Stimulated activated CD4-positive, alpha-beta T cell treated with anti-CD3 and anti-CD28 coated beads, TNF-alpha, amount 100 ng/mL, for 4 hours (primary cell): ENCODE measurements at regions not wholly inside any gene's neighbourhood (a gene's known extent, or its start where the extent isn't known, plus 50 kb on each side); places are given as distances from the start of the nearest gene placed in this dataset.

Source experiments
- DNase-seq, 3 experiments: peaks; one replicate each; pipeline ENCODE4 v3.0.0-alpha.2; 2020; ENCODE audit warnings: low read depth in 3 of 3

DNA sequence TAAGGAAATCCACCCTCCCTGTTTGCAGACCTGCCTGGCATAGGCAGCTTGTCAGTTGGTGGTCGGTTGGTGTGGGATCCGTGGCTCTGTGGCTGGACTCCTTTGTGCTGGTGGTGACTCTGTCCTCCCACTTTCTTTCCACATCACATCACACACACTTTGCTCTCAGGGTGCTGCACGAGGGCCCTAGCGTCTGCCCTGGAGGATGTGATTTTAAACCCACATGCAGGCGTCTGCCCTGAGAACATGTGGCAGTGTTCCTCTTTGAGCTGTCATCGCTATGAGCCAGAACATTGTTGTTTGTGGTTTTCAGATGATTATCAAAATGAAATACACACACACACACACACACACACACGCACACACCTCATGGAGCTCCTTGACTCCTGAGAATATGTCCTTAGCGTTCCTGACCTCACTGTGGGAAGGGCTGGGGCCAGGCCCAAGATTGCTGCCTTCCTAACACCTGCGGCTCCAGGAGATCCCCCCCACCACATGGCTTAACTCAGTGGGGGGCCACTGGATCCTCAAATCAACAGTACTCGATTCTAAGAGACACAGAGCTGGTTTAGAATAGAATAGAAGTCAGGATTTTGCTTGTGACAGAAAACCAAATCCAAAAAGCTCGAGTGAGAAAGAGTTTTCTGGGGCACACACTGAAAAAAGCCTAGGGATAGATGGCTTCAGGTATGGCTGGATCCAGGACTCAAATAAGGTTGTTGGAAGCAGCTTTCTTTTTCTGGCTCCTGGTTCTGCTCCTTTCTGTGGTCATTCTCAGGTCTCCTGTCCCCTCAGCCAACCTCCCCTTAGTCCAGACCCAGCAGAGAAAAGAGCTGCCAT, 54.8 kb downstream of the RTP5 start:
- no peak for DNase-seq

DNA sequence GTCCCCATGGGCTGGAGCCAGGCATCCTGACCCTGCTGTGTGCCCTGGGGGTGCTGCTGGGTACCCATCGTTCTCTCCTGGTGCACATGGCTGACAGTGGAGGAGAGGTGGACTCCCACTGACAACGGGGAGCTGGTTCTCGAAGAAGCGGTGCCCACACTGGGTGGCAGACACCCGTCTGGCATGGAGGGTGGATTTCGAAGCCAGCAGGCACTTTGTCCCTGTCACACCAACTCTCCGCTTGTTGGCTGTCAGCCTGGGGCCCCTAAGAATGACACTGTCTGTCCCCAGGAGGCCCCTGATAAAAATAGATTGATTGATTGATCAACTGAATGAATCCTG, 55.4 kb downstream of the RTP5 start:
- no peak for DNase-seq

DNA sequence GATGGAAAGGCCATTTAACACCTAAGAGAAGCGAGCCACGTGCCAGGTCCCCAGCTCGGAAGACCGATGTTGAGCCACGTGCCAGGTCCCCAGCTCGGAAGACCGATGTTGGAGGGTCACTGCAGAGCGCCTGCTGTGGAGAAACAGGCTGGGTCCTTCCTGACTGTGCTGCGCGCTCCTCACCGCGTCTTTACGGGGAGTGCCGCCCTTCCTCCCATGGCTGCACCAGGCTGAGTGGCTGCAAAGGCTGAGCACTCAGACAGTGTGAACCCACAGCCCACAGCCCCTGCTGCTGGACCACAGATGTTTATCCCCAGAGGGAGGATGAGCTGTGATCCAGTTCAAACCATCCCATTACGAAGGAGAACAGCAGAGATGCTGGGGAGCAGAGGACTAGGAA, 55.7 kb downstream of the RTP5 start:
- DNase-seq: no peak

DNA sequence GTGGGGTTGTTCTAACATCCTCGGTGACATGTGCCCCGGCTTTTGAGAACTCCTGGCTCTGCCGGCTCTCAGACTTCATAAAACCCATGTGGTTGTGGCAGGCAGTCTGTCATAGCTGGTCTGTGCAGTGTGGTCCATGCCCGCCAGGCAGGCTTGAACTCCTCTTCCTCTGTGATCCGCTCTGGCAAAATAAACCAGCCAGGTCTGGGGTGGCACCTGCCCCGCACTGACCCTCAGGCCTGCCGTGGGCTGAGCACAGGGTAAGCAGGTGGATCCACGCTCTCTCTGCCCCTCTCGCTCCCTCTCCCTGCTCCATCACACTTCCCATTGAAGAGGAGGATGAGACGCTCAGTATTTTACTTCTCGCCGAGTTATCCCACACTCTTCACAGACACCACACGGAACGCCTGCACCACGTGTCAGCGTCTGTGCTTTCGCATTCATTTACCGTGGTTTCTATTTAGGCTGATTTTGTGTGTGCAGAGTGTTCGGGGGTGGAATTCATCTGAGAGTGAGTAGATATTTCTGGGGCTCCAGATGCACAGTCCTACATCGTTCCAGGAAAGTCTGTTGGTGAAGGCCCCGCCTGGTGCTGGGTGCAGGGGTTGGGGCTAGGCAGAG, 56.4 kb downstream of the RTP5 start:
- DNase-seq: no peak

DNA sequence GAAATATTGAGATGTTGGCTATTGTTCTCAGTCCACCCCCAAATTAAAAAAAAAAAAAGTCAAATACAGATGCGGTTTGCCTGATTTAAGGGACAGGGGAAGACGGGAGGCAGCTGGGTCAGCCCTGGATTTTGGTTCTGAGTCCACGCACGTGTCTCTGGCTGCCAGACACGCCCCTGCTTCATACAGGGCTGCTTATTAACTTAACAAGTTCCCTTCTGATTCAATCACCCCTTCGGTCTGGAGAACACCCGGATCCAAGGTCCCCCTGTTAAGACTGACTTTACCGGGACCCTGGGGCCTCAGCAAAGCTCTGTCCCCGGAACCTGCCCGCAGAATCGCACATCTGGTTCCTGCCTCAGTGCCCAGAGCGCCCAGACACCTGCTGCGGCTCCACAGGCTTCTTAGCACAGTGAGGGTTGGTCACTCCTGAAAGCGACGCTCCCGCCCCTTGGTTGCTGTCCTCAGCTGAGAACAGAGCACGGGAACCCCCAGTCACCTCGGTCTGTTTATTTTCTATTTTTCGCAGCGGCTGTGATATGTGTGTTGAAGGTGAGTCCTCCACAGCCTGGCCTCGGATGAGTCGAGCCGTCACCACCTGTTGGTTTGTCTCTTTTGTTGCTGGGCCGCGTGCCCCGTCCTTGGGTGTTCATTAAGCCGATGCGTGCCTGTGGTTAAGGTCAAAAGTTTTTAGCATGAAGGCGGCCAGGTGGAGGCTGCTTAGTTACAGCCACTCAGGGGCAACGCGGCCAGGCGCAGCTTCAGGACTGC, 57.2 kb downstream of the RTP5 start:
- DNase-seq: no peak

DNA sequence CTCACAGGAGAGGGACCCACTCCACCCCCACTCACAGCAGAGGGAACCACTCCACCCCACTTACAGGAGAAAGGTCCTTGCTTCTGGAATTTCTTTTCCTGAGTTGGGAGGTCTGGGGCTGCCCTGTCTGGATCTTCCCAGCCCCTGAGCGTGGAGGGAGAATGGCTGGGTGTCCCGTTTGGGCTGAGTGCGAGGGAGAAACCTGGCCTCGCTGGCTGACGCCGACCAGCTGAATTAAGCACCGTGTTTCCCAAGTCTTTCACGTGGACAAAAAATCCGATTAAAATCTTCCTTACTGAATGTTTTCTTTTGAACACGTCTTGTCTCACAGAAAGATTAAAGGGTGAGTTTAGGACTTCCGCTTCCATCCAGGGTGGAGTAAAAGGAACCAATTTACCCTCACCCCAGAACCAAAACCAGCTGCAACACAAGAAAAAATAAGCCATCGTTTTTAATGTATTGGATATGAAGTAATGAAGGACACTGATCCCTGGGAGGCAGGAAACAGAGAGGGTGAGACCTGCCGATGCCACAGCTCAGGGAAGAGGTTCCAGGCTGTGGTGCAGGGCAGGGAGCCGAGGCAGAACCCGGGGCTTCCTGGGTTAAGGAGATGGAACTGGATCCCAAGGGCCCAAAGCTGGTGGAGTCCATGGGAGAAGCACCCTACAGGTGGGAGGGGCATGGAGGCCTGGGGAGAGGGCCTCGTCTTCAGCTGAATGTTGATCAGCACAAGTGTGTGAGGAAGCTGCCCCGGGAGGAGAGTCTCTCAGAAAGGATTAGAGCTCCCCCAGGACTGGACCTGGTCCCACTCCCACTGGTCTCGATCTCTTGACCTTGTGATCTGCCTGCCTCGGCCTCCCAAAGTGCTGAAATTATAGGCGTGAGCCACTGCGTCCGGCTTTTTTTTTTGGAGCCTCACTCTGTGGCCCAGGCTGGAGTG, 60.3 kb downstream of the RTP5 start:
- DNase-seq: no peak

DNA sequence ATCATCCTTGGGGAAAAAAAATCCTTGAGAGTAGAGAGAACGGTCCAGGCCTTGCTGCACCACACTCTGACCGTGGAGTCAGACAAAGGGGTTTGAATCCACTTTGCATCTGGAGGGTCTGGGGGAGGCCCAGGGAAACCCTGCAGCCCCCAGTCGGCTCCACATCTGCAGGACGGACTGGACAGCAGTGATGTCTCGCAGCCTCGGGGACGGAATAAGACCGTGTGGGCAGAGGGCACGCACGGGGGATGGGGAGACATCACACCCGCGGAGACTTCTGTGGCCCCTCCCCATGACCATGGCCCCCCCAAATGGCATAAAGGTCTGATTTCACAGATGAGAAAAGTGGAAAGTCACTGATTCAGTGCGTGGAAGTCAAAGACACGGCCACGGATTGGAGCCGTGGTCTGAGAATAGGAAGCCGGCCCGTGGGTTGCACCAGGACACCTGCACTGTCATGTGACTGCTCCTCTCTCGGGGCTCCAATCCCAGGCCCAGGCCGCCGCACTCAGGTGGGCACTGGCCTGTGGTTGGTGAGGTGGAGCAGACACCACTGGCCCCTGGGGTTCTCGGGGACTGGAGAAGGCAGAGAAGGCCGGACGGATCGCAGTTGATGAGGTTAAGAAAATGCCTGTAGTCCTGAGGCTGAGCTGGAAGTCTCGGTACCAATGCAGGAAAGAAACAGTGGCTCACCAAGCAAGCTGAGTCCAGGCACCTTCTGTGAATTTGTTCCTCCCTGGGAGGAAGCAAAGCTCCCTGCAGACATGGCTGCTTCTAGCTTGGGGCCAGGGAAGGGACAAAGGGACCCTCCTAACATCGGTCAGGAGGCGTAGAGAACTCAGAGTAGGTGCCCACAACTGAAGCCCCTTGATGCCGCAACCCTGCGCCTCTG, 61.8 kb downstream of the RTP5 start:
- DNase-seq: no peak

DNA sequence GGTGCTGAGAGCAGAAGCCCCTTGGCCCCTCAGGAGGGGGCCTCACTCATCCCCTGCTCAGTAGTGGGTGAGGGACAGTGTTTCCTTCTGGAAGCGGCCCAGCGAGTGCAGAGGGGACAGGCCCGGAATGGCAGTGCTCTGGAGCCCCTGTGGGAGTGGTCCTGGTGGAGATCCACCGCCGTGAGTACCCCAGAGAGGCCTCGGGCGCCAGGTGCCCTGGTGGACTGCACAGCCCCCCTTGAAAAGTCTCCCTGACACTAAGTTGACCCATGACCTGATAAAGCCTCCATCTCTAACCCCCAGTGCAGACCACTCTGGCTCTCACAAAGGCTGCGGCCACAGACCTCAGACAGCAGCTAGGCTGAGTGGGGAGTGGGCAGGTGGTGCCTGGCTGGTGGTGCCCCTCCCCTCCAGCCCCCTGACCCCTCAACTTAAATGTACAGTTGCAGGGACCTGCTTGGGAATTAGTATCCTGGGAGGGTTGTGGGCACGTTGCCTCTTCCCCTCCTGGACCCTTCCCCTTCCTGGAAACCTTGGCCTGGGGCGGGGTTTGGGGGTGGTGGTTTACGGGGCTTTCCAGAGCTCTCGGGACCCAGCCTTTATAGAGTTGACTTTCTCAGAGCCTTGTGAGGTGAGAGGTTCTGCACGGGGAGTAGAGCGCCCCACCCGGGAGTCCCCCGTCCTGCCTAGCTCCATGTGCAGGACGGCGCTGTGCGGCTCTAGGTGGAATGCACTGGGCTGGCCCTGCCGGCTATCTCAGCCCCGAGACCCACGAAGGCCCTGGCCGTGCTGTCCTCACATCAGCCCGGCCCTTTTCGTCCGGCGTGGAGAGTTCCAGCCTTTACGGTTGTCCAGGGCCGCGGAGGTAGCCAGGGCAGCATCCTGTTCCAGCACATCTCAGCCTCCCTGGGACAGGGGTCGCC, 62.7 kb downstream of the RTP5 start:
- no peak for DNase-seq

DNA sequence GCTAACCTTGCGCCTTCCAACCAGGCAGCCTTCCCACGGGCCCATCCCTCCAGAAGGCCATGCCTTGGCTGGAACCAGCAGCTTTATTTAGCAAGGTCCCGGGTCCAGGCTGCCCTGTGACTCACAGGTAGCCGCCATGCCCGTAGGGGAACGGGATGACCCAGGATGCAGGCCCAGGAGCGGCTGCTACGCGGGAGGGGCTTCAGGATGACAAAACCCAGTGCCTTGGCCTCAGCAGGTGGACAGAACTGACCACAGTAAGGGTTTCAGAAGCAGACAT, 63.3 kb downstream of the RTP5 start:
- no peak for DNase-seq

DNA sequence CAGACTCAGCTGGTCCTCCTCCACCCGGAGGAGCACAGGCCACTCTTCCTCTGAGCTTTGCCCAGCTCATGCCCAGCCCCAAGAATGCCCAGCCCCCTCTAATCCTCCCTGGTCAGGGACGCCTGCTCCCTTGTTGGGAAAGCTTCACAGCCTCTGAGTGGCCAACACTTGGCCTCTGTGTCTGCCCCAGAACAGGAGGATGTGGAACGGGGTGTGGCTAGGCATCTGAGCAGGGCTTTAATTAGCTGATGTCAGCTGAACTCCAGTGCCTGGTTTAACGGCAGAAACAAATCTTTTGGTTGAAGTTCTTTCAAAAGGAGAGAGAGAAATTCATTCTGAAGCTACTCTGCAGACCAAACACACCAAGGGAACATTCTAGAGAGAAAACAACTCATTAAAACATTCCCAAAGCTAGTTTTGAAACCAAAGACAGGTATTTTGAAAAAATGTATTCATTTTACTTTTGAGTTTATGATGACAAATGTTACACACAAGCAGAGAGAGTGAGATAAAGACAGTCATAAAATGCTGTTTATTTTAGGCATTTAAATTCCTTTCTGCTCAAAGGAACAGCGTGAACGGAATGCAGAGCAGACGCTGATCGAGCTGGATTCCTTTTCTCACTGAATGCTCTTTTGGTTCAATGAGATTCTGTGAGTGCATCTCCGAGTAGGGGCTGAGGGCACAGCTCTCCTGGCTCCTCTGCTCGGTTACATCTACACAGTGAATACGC, 63.8 kb downstream of the RTP5 start:
- DNase-seq: no peak

DNA sequence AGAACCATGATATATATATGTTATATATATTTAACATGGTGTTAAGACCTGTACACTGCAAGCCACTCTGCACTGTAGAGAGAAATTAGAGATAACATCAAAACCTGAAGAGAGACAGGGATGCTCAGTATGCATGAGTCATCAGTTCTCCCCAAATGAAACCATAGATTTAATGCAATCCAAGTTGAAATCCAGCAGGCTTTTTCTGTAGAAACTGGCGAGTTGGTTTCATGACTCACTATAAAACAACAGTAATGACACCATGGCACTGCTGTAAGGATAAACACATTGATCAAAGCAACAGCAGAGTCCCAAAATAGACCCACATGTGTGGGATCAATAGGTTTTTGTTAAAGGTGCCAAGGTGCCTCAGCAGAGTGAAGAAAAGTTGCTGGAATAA, 65.8 kb downstream of the RTP5 start:
- DNase-seq: no peak

DNA sequence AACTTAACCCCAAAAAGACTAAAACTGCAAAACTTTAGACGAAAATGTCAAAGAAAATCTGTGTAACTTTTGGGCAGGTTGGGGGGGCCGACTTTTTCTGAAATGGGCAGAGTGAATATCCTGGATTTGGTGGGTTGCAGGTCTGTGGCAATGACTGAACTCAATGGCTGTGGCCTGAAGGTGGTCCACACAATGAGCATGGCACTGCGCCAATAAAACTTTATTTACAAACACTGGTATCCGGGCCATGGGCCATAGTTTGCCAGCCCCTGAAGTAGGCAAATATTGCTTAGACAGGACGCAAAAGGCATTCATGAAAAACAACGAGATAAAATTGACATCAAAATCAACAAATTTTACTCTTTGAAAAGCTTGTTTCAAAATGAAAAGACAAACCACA, 66.2 kb downstream of the RTP5 start:
- no peak for DNase-seq

DNA sequence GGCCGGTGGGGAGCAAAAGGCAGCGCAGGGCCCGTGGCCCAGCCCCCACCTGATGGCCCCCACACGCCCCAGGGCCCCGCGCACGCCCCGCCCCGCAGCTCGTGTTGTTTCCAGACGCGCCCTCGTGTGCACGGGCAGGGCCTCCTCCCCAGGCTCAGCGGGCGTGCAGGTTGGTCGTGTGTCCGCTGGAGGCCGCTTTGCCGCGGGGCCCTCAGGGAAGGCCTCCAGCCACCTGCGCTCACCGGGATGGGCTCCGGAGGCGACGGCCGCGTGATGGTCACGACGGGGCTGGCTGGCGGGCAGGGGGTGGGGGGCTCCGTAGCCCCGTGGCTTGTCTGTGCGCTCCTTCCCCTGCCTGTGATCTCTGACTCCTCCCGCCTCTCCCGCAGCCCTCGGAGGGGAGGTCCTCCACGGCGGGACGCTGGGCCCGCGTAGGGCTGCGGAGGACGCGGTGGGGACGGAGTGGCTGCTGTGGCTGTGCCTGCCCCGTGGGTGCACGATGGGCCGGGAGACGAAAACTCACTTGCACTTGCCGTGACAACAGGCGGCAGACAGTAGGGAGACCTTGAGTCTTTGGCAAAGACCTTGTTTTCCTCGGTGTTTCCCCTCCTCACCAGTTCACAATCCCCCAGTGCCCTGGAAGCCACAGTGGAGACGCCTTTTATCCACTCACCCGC, 67.1 kb downstream of the RTP5 start:
- DNase-seq: no peak

DNA sequence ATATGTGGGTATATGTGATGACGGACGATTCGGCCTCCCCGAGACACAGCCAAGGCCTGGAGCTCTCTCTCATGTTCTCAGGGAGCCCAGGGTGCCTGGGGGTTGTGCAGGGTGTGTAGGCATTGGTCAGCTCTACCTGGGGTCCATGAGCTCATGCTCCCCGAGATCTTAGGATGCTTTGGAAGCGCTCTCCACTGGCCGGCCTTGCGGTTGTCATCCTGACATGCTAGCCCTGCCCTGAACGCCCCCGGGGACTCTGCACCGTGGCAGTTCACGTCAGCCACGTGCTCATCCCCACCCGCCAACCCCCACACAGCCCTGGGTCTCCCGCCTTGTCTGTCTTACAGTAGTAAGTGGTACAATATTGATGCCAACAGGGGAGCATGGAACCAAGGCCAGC, 67.8 kb downstream of the RTP5 start:
- DNase-seq: no peak

DNA sequence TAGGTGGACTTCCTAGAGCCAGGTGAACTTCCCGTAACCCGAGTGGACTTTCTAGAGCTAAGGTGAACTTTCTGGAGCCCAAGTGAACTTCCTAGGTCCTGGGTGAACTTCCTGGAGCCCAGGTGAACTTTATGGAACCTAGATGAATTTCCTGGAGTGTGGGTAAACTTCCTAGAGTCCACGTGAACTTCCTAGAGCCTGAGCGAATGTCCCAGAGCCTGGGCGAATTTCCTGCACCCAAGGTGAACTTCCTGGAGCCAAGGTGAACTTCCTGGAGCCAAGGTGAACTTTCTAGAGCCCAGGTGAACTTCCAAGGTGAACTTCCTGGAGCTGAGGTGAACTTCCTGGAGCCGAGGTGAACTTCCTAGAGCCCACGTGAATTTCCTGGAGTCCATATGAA, 70.0 kb downstream of the RTP5 start:
- DNase-seq: no peak

DNA sequence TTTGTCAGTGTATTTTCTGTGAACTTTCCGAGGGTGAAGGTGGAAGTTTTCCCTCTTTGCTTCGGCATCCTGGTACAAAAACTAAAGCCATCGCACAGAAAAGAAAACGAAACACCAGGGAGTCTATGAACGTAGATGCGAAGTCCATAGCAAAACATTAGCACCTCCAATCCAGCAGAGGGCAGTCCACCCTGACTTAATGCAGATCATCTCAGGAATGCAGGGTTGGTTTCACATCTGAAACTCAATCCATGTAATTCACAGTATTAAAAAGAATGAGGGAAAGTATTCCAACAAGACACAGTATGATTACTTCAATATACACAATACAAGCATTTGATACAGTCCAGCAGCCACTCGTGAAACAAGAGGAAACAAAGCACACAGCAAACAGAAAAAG, 70.8 kb downstream of the RTP5 start:
- no peak for DNase-seq

DNA sequence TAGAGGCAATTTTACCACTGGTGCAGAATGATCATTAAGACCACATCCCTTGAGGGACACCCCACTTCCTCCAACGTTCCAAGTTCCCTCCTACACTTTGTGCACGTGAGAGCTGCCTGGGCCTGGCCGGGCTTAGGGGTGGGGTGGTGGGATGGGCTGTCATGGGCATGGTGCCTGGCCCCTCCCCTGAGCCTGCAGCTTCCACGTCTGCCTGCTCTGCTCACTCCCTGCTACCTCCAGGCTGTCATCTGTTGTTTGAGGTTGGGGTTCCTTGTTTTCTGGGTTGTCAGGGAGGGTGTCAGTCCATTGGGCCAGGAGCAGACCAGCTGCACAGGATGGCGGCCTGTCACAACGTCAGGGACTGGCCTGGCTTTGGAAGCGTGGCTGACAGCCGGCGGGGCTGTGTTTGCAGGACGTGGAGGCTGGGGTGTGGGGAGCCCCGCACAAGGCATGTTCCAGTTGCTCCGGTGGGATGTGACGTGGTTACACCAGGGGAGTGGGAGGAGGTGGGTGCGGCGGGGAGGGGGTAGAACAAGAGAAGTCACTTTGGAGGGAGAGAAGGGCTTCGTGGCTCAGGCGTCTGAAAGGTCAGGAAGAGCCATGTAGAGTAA, 72.3 kb downstream of the RTP5 start:
- DNase-seq: no peak
